Cardiac muscle cell (in vitro differentiated cells and primary cell): ENCODE measurements at regions not wholly inside any gene's neighbourhood (a gene's known extent, or its start where the extent isn't known, plus 50 kb on each side); places are given as distances from the start of the nearest gene placed in this dataset.

Source experiments
- DNase-seq, 2 donors: peaks; one replicate each; pipeline versions ENCODE4 v3.0.0 to v3.0.0-alpha.2; 2010 to 2017; ENCODE audit warnings: low read depth in 1 of 2, low spot score in 1 of 2
- H3K27ac ChIP-seq: fragments of 200-600 bp; sonication (generic); 2 replicates; pipeline ENCODE4 v1.5.1; 2016
- H3K27me3 ChIP-seq: fragments of 200-600 bp; sonication (generic); 2 replicates; pipeline ENCODE4 v1.6.0; 2016; ENCODE audit warnings: control low read depth
- H3K36me3 ChIP-seq: fragments of 200-600 bp; sonication (generic); 2 replicates; pipeline ENCODE4 v1.5.1; 2016; ENCODE audit warnings: control low read depth
- H3K4me1 ChIP-seq: fragments of 200-600 bp; sonication (generic); 2 replicates; pipeline ENCODE4 v1.8.1; 2017; ENCODE audit warnings: low read depth, mild to moderate bottlenecking, mixed run types
- H3K4me3 ChIP-seq: fragments of 200-600 bp; sonication (generic); 2 replicates; pipeline ENCODE4 v1.5.1; 2016; ENCODE audit warnings: mild to moderate bottlenecking
- H3K9me3 ChIP-seq: fragments of 200-600 bp; sonication (generic); 2 replicates; pipeline ENCODE4 v1.5.1; 2017; ENCODE audit warnings: low read depth, mild to moderate bottlenecking, control low read depth
- CTCF ChIP-seq: IDR thresholded peaks from 2 replicates; pipeline ENCODE4 v1.5.1; 2012; ENCODE audit warnings: low read depth, mild to moderate bottlenecking, low read length

DNA sequence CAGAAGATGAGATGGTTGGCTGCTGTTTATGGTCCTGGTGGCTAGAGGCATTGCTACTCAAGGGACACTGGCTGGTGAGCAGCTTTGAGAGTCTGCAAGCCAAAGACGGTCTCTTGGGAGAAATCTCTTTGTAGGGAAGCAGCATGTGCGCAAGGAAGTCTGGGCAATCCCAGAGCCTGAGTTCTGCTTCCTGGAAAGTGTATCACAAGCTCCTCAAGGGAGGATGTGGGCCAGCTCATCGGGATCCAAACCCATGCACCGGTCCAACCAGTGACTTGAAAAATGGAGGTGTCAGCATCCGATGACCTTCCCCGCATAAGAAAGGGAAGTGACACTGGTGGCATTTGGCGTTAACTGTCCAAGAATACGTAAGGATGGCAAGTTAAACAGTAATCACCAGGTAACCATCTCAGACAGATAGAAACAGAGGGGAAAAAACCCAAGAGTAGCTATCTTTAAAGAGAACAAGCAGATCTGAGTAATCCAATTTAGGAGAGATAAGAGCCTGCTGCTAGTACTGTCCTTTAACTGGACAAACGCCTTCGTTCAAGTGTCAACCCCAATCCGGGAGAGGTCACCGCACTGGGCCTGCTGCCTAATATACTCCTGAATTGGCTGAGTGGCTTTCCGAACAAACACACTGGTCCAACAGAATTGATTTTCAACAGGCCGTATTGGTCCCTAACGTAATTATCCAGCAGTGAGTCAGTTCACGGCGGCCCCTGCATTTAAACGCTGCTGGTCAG, 303.0 kb upstream of the ZFHX3 start:
- Histone ChIP-seq H3K36me3 (no peaks in the 10 kb centered on the region), H3K4me3 (no peak overlapping the region), H3K9me3 (no peaks in the 10 kb centered on the region), H3K27me3 (peaks cover 4% of the 10 kb centered on the region), H3K4me1 (no peaks in the 10 kb centered on the region), H3K27ac (no peak overlapping the region)
- no peak for TF ChIP-seq CTCF
- peak in 1 of 2 donors; percentile 29 for DNase-seq

DNA sequence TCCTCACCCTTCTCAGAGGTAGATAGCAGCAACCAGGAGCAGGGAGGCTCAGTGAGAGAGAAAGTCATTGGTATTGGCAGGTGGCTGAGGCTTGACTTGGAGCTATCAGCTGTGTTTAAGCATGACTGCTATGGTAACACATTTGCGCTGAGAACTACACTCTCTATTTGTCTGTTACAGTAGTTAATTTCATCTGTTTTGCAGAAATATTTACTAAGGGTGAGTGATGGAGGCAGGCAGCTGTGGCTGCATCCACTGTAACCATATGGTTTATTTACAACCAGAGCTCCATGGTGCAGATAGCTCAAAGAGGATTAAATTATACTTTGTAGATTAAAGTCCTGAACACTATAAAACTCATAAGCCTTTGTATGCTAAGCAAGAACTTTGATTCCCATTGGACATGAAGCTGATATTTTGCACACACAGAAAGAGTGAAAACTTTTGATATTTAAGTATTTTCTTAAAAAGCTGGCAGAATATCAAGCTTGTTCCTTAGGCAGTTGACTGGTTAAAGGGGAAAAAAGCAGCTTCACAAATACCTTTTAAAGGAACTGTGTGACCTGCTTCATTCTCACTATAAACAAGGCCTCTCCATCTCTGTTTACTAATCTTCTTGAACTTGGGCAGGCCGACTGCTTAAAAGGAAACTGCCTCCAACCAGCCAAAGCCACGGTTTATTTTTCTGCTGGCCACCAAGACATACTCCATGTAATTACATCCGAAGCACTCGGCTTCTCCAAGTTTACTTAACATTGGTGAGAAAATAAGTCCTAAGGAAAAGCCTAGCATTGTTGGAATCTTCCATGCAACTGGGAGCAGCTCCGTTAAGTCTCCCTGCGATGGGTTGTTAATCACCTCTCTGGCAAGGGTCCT, 299.8 kb upstream of the ZFHX3 start:
- Histone ChIP-seq H3K27ac (no peak overlapping the region), H3K36me3 (no peaks in the 10 kb centered on the region), H3K4me1 (no peaks in the 10 kb centered on the region), H3K9me3 (no peaks in the 10 kb centered on the region), H3K4me3 (no peak overlapping the region), H3K27me3 (peaks cover 2% of the 10 kb centered on the region)
- DNase-seq = no peak
- no peak for TF ChIP-seq CTCF

DNA sequence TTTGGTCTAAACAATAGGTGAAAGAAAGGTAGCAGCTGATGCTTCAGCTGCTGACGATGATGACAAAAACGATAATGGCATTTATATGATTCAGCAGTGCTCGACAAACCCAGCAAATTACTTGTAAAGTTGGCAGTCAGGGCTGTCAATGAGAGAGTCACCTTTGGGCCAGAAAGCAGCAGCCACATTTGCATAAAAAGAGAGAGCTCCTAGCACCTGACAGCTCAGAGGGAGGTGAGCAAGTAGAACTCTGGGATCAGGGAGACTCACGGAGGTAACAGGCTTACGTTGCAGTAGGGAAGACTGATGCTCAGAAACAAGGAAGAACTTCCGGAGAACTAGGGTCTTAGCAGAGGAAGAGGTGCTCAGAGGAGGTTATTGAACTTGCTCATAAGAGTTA, 291.9 kb upstream of the ZFHX3 start:
- Histone ChIP-seq H3K4me3 (no peak overlapping the region), H3K36me3 (no peaks in the 10 kb centered on the region), H3K27ac (no peak overlapping the region), H3K9me3 (no peaks in the 10 kb centered on the region), H3K4me1 (no peaks in the 10 kb centered on the region), H3K27me3 (peaks cover 2% of the 10 kb centered on the region)
- no peak for DNase-seq
- no peak for TF ChIP-seq CTCF

GRCh38 chr16:73337373-73338296, 289.7 kb upstream of the ZFHX3 start:
- Histone ChIP-seq H3K27me3 (no peaks in the 10 kb centered on the region), H3K4me3 (no peak overlapping the region), H3K9me3 (no peaks in the 10 kb centered on the region), H3K27ac (no peak overlapping the region), H3K4me1 (no peaks in the 10 kb centered on the region), H3K36me3 (no peaks in the 10 kb centered on the region)
- DNase-seq = no peak
- TF ChIP-seq CTCF = no peak
